ENCODE measurements at regions not wholly inside any gene's neighbourhood (a gene's known extent, or its start where the extent isn't known, plus 50 kb on each side); places are given as distances from the start of the nearest gene placed in this dataset.

- POLR2A ChIA-PET (ENCODE audit: low non-redundant PET), result no interaction called here
- no TSS peak for BruUV-seq (replicated peaks)
- intact Hi-C loops (cut with micrococcal nuclease; ENCODE audit: unreplicated experiment), result loop anchor here (5.0 kb wide), 1 partner anchor 62 kb away; no protein-coding TSS in a partner anchor
- Histone ChIP-seq H3K36me3 (ENCODE audit: insufficient read depth, low read length, poor library complexity, severe bottlenecking) (no peaks in the 10 kb centered on the region), H3K27ac (ENCODE audit: low read depth, low read length, poor library complexity, severe bottlenecking) (no peak overlapping the region), H3K27me3 (replicated peaks; ENCODE audit: insufficient read depth, low read depth, low read length, poor library complexity) (no peaks in the 10 kb centered on the region), H3K9me3 (ENCODE audit: low read depth, low read length, poor library complexity, severe bottlenecking) (no peaks in the 10 kb centered on the region), H3K4me1 (ENCODE audit: insufficient read depth, low read length, poor library complexity, severe bottlenecking) (peaks cover 4% of the 10 kb centered on the region), H3K4me3 (ENCODE audit: low read depth, low read length, poor library complexity, severe bottlenecking) (no peak overlapping the region)
- DNase-seq (ENCODE audit: low spot score), result no peak
- TF ChIP-seq CTCF (conservative IDR thresholded peaks at IDR 0.05; ENCODE audit: low read depth, low read length) (no peak), EZH2 (IDR thresholded peaks at IDR 0.05; ENCODE audit: borderline replicate concordance, low read depth, low read length, poor library complexity, severe bottlenecking) (no peak)
- CTCF ChIA-PET, result no interaction called here
These were observed 574.7 kb downstream of the USP25 start for GRCh38 chr21:16304174-16305095.

GRCh38 chr21:16305686-16306085 lies 575.9 kb downstream of the USP25 start:
- BruUV-seq (replicated peaks), result no TSS peak
- DNase-seq (ENCODE audit: low spot score), result peak; percentile 44
- Histone ChIP-seq H3K4me1 (ENCODE audit: insufficient read depth, low read length, poor library complexity, severe bottlenecking) (peaks cover 4% of the 10 kb centered on the region), H3K9me3 (ENCODE audit: low read depth, low read length, poor library complexity, severe bottlenecking) (no peaks in the 10 kb centered on the region), H3K27me3 (replicated peaks; ENCODE audit: insufficient read depth, low read depth, low read length, poor library complexity) (no peaks in the 10 kb centered on the region), H3K4me3 (ENCODE audit: low read depth, low read length, poor library complexity, severe bottlenecking) (no peak overlapping the region), H3K27ac (ENCODE audit: low read depth, low read length, poor library complexity, severe bottlenecking) (no peak overlapping the region), H3K36me3 (ENCODE audit: insufficient read depth, low read length, poor library complexity, severe bottlenecking) (no peaks in the 10 kb centered on the region)
- intact Hi-C loops (cut with micrococcal nuclease; ENCODE audit: unreplicated experiment), result loop anchor here (5.0 kb wide), 1 partner anchor 63 kb away; no protein-coding TSS in a partner anchor
- TF ChIP-seq CTCF (conservative IDR thresholded peaks at IDR 0.05; ENCODE audit: low read depth, low read length) (no peak), EZH2 (IDR thresholded peaks at IDR 0.05; ENCODE audit: borderline replicate concordance, low read depth, low read length, poor library complexity, severe bottlenecking) (no peak)
- ChIA-PET POLR2A (ENCODE audit: low non-redundant PET) (no interaction called here), CTCF (no interaction called here)

DNA sequence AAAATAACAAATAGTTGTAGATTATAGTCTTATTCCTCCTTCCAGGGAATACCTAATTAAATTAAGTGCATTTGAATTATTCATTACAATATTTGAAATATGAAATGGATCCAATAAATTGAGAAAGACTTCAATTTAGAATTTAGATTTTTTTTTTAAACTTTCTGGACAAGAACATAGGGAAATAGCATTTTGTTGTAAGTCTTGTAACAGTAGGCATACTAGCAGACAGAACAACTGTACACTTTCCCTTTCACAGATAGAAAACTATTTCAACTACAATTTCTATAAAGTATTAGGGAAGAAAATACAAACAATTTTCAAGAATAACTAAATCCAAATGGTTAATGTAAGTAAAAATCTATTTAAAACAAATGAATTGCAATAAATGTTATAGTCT lies 577.5 kb downstream of the USP25 start:
- no peaks in the 10 kb centered on the region for H3K36me3 ChIP-seq (ENCODE audit: insufficient read depth, low read length, poor library complexity, severe bottlenecking)
- DNase-seq (ENCODE audit: low spot score), result no peak
- no peak overlapping the region for H3K27ac ChIP-seq (ENCODE audit: low read depth, low read length, poor library complexity, severe bottlenecking)
- no peaks in the 10 kb centered on the region for H3K9me3 ChIP-seq (ENCODE audit: low read depth, low read length, poor library complexity, severe bottlenecking)
- BruUV-seq (replicated peaks), result no TSS peak
- CTCF ChIA-PET, result no interaction called here
- no peak overlapping the region for H3K4me3 ChIP-seq (ENCODE audit: low read depth, low read length, poor library complexity, severe bottlenecking)
- intact Hi-C loops (cut with micrococcal nuclease; ENCODE audit: unreplicated experiment), result loop anchor here (5.0 kb wide), 1 partner anchor 65 kb away; no protein-coding TSS in a partner anchor
- H3K27me3 ChIP-seq (replicated peaks; ENCODE audit: insufficient read depth, low read depth, low read length, poor library complexity), result no peaks in the 10 kb centered on the region
- H3K4me1 ChIP-seq (ENCODE audit: insufficient read depth, low read length, poor library complexity, severe bottlenecking), result peaks cover 4% of the 10 kb centered on the region
- TF ChIP-seq CTCF (conservative IDR thresholded peaks at IDR 0.05; ENCODE audit: low read depth, low read length) (no peak), EZH2 (IDR thresholded peaks at IDR 0.05; ENCODE audit: borderline replicate concordance, low read depth, low read length, poor library complexity, severe bottlenecking) (no peak)
- POLR2A ChIA-PET (ENCODE audit: low non-redundant PET), result no interaction called here

Data from A673 (cell line).